Right cardiac atrium (tissue), 5 donors: ENCODE measurements at regions not wholly inside any gene's neighbourhood (a gene's known extent, or its start where the extent isn't known, plus 50 kb on each side); places are given as distances from the start of the nearest gene placed in this dataset.
"Not testable (repeated sequence)": the region's sequence is repeated elsewhere in the genome, so short reads cannot be mapped to it uniquely, and the experiment has no call there.

Experiments used
- ATAC-seq, 2 donors: fragments of 200-7000 bp; cut with Tn5 transposase; one replicate each; pipeline versions ENCODE4 v1.8.0 to v1.9.1; 2020; ENCODE audit warnings: moderate library complexity in 2 of 2, mild to moderate bottlenecking in 1 of 2
- DNase-seq, 3 donors: peaks; one replicate each; pipeline ENCODE4 v3.0.0-alpha.2; 2020
- H3K27ac ChIP-seq: one replicate; pipeline ENCODE4 v1.5.1; 2013; ENCODE audit warnings: mild to moderate bottlenecking, low read length, control low read depth, moderate library complexity
- H3K27me3 ChIP-seq: one replicate; pipeline ENCODE4 v1.6.1; 2013; ENCODE audit not compliant: control insufficient read depth, insufficient read depth
- H3K4me1 ChIP-seq: one replicate; pipeline ENCODE4 v1.6.1; 2013; ENCODE audit warnings: low read length; ENCODE audit not compliant: control insufficient read depth, insufficient read depth
- H3K4me3 ChIP-seq: one replicate; pipeline ENCODE4 v1.5.1; 2013; ENCODE audit warnings: low read length, control low read depth
- H3K9me3 ChIP-seq: one replicate; pipeline ENCODE4 v1.6.1; 2013; ENCODE audit warnings: low read length; ENCODE audit not compliant: control insufficient read depth
- WGBS: extraction: QIAGEN DNeasy Blood & Tissue Kit; methylation state at CpG from one replicate; pipeline ENCODE4 v1.1.7; 2013; 5-methylcytosine and 5-hydroxymethylcytosine counted together
- intact Hi-C, 4 donors: fragments of 100-400 bp; cut with DNase I; formaldehyde crosslinking; loops; one replicate each; pipeline versions ENCODE4 v1.11.0 to v1.14.0; 2022 to 2023
- donor health status: healthy with polysubstance abuse.
- donor health status: DM: no; HTN: yes; CAD: no.
- donor health status: DM: no; HTN: no; CAD: no.
- donor health status: DM: no; HTN: yes; CAD: no; lungs with severe emphysema.
- donor health status: DM: yes; HTN: yes; CAD: no.

DNA sequence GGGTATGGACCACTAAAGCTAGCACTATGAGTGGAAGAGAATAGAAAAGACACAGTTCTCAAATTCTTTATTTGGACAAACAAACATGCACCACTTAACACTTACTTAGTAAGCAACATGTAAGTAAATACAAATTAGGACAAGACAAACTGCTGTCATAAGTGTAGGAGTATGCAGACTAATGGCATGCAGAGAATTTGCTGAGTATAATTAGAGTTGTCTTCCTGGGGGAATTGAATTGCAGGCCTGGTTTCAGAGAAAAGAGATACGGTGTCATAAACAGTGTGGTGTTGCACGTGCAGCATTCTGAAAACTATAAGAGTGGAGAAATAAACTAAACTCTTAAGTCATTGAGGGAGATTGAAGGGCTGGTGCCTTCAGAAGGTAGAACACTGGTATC is 125.2 kb upstream of the EYA4 start:
- intact Hi-C loops = no loop called here
- no peak for DNase-seq
- Histone ChIP-seq H3K9me3 (no peaks in the 10 kb centered on the region), H3K4me3 (no peak overlapping the region), H3K4me1 (no peaks in the 10 kb centered on the region), H3K27ac (no peak overlapping the region), H3K27me3 (no peaks in the 10 kb centered on the region)
- 31% methylated on average over 2 of the region's 2 CpGs for WGBS
- ATAC-seq = no peak

DNA sequence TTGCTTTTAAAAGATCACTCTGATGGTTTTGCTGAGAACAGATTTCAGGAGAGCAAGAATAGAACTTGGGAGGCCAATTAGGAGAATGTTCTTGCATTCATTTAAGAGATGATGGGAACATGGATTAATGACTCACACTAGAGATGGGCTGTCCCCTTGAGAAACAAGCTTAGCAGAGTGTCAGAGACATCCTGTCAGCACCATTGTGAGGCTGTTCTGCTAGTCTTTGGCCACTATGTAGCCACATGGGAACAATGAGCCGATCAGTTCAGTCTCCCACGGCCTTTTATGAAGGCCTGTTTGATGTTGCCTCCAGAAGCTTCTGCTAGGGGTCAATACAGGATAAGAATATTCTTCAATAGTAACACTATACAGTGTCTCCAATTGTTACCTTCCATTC is 113.0 kb upstream of the EYA4 start:
- no peak for DNase-seq
- peak; percentile 49 to 65 for ATAC-seq
- WGBS = 39% methylated on average over 2 of the region's 2 CpGs
- intact Hi-C loops = no loop called here
- Histone ChIP-seq H3K27me3 (no peaks in the 10 kb centered on the region), H3K9me3 (no peaks in the 10 kb centered on the region), H3K4me1 (peaks cover 4% of the 10 kb centered on the region), H3K4me3 (no peak overlapping the region), H3K27ac (no peak overlapping the region)

DNA sequence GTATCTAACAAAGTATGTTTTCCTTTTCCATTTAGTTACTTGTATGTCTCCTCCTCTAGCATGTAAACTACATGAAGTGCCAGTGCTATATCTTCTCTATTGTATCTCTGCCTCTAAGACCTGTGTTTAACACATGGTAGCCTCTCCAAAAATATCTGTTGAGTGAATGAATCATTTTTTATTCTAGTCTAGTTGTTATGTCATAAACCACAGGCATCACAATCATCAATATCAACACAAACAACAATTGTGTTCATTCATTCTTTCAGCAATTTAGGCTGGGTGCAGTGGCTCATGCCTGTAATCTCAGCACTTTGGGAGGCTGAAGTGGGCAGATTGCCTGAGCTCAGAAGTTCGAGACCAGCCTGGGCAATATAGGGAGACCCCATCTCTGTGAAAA is 111.6 kb upstream of the EYA4 start:
- Histone ChIP-seq H3K4me3 (no peak overlapping the region), H3K9me3 (no peaks in the 10 kb centered on the region), H3K4me1 (peaks cover 4% of the 10 kb centered on the region), H3K27ac (no peak overlapping the region), H3K27me3 (no peaks in the 10 kb centered on the region)
- intact Hi-C loops = no loop called here
- DNase-seq = no peak
- no peak for ATAC-seq
- 76% methylated on average over 1 of the region's 1 CpG for WGBS

DNA sequence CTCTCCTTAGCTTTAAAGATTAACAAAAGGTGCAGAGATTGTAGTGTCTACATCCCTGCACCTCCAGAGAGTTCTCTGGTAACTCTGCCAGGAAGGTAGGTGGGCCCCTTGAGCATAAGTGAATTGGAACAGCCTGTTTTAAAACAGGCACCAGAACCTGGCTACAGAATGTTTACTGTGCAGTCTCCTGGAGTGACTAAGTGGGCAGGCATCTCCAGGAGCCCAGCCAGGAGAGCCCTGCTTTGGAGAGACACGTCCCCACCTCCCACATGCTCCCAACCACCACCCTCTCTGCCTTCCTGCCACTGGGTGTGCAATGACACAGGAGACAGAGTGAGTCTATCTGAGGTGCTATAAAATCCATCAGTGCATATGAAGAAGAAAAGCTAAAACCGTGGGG is 110.3 kb upstream of the EYA4 start:
- intact Hi-C loops = no loop called here
- WGBS = 48% methylated on average over 2 of the region's 2 CpGs
- ATAC-seq = peak; percentile 97

DNA sequence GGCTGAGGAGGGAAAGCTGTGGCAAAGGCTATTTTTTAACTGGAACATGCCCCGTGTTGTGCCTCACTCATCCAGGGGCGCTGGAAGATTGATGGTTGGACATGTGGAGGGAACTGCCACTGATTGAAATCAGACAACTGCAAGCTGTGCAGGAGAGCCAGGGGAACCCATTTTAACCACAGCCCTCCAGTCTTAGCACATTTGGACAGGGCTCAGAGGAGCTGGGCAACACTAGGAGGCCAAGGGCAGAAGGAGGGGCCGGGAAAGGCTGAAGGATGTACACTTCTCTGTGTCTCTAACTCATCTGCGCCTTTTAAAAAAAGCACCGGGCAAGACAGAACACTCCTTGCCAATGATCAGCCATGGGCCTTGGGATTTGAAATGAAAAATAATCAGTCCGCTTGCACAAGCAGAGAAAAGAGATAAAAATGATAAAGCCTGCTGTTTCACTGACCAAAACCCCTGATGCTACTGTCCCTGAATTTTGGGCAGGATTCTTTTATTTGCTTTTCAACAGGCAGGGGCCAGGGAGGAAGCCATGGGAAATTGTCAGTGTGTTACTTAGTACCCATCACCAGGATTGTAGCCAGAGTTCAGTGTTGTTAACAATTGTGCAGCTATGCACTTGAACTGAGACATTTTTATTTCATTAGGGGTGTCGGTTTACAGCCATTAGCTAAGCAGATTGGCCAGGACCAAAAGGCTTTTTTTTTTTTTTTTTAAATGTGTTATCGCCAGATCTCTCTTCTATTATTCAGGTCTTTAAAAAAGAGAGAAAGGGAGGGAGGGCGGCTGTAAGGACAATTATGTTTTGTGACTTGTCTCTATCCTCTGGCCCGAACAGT is 109.3 kb upstream of the EYA4 start:
- Histone ChIP-seq H3K9me3 (no peaks in the 10 kb centered on the region), H3K27me3 (no peaks in the 10 kb centered on the region), H3K27ac (peak overlapping the region; percentile 92), H3K4me3 (no peak overlapping the region), H3K4me1 (peaks cover 4% of the 10 kb centered on the region)
- WGBS = 69% methylated on average over 10 of the region's 10 CpGs
- intact Hi-C loops = loop anchor here in 1 of 4 donors (2.0 kb wide), 1 partner anchor 23 kb away; no protein-coding TSS in a partner anchor
- DNase-seq = peak in 1 of 3 donors; percentile 48
- ATAC-seq = peak; percentile 64 to 65

More for the DNA sequence above, 110.3 kb upstream of the EYA4 start:
- H3K4me3 ChIP-seq = no peak overlapping the region
- H3K27me3 ChIP-seq = no peaks in the 10 kb centered on the region
- peak overlapping the region; percentile 92 for H3K27ac ChIP-seq
- peak; percentile 65 to 86 (median 84) for DNase-seq
- H3K4me1 ChIP-seq = peaks cover 4% of the 10 kb centered on the region
- H3K9me3 ChIP-seq = no peaks in the 10 kb centered on the region

DNA sequence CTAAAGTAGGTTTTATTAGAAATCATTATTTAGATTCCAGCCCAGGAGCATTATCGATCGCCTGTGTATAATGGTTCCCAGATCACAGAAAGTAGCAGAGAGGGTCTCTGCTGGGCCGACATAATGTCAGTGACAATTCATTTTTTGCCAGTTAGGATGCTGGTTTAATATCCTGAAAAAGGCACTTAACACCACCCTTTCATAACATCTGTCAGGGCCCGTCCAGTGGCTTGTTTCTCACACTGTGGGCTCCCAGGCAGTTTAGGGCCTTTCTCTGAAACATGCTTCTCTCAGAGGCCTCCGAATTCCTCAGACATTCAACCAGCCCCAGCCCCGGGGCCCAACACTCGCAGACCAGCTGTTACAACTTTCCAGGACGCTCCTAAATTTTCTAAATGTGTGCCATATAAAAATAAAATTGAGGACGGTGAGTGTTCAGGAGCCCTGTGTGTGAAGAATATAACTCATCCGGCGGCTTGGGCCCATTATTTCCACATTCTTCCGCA is 108.6 kb upstream of the EYA4 start:
- Histone ChIP-seq H3K27ac (peak overlapping the region; percentile 67), H3K27me3 (no peaks in the 10 kb centered on the region), H3K4me1 (peaks cover 4% of the 10 kb centered on the region), H3K4me3 (no peak overlapping the region), H3K9me3 (no peaks in the 10 kb centered on the region)
- DNase-seq (no peak), ATAC-seq (no peak)
- WGBS = 88% methylated on average over 12 of the region's 12 CpGs
- intact Hi-C loops = loop anchor here in 1 of 4 donors (2.0 kb wide), 1 partner anchor 22 kb away; no protein-coding TSS in a partner anchor

DNA sequence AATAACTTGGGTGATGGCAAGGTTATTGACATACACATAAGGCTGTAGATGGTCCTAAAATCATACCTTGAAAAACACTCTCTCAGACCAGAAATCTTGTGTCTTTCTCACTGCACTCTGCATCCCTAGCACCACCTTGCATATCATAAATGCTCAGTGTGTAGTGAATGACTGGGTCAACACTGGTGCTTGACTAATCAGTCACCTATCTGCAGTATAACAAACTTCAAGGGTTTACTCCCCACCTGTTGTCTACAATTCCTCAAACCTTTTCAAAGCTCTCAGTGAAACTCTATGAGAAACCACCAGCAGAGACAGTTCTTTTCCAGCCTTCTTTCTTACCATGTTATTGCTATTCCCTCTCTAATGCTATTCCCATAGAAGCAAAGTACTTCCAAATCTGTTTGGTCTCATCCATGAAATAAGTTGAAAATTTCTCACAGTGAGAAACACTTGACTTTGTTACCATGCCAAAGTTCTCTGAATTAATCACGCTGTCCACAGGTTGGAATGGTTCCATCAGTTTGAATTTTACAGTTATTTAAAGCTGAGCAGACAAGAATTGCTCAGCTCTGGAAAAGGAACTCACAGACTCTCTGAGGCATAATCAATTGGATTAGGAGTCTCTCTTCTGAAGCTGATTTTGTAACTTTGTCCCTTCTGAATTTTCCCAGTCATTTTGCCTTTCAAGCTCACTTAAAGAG is 104.8 kb upstream of the EYA4 start:
- 21% methylated on average over 1 of the region's 1 CpG for WGBS
- no peaks in the 10 kb centered on the region for H3K27me3 ChIP-seq
- no peaks in the 10 kb centered on the region for H3K9me3 ChIP-seq
- intact Hi-C loops = no loop called here
- peaks cover 4% of the 10 kb centered on the region for H3K4me1 ChIP-seq
- DNase-seq = no peak
- H3K4me3 ChIP-seq = no peak overlapping the region
- no peak overlapping the region for H3K27ac ChIP-seq
- ATAC-seq = no peak

DNA sequence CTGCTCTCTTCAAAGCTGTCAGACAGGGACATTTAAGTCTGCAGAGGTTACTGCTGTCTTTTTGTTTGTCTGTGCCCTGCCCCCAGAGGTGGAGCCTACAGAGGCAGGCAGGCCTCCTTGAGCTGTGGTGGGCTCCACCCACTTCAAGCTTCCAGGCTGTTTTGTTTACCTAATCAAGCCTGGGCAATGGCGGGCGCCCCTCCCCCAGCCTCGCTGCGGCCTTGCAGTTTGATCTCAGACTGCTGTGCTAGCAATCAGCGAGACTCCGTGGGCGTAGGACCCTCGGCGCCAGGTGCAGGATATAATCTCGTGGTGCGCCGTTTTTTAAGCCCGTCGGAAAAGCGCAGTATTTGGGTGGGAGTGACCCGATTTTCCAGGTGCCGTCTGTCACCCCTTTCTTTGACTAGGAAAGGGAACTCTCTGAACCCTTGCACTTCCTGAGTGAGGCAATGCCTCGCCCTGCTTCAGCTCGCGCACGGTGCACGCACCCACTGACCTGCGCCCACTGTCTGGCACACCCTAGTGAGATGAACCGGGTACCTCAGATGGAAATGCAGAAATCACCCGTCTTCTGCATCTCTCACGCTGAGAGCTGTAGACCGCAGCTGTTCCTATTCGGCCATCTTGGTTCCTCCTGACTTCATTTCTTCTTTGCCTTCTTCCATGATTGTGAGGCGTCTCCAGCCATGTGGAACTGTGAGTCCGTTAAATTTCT is 93.5 kb upstream of the EYA4 start:
- H3K27ac ChIP-seq, intact Hi-C loops, H3K9me3 ChIP-seq, H3K27me3 ChIP-seq, H3K4me1 ChIP-seq, H3K4me3 ChIP-seq, ATAC-seq: not testable (repeated sequence)
- peak in 1 of 3 donors; percentile 40 for DNase-seq
- 89% methylated on average over 30 of the region's 30 CpGs for WGBS

DNA sequence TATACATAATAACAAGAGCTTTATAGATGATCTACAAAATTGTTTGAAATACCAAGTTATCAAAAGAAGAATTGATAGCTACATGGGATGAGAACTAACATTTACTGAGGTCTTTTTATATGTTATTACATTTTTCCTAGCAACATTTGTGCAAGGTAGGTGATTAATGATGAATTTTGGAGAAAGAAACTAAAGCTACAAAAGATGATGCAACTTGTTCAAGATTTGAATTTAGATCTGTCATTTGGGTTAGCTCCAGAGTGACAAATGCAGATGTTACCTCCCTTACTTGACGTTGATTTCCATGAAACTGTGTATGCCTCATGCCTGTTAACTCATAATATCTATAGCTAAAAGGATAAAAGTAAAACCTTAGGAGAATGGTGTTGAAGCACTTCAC is 84.5 kb upstream of the EYA4 start:
- Histone ChIP-seq H3K4me3 (no peak overlapping the region), H3K27me3 (no peaks in the 10 kb centered on the region), H3K9me3 (no peaks in the 10 kb centered on the region), H3K27ac (no peak overlapping the region), H3K4me1 (no peaks in the 10 kb centered on the region)
- no peak for ATAC-seq
- DNase-seq = no peak
- 70% methylated on average over 1 of the region's 1 CpG for WGBS
- intact Hi-C loops = no loop called here

DNA sequence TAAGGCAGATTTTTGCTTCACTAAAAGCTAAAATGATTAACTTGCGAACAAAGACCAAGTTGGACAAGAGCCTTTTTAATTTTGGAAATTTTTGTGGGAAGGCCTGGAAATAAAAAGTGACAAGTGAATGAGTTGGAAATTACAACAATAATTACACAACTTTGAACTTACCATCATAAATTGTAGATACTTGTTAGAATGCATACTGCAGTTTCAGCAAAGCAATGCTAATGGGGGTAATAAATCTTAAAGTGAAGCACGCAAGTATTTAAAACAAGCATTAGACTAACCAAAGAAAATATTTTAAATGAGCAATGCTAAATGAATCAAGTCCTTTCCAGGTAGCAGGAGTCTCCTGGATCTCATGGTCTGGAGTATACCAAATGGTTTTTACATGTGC is 83.2 kb upstream of the EYA4 start:
- 95% methylated on average over 2 of the region's 2 CpGs for WGBS
- no peak for DNase-seq
- Histone ChIP-seq H3K4me3 (no peak overlapping the region), H3K4me1 (no peaks in the 10 kb centered on the region), H3K9me3 (no peaks in the 10 kb centered on the region), H3K27me3 (no peaks in the 10 kb centered on the region), H3K27ac (no peak overlapping the region)
- ATAC-seq = no peak
- intact Hi-C loops = no loop called here
